ENCODE measurements at regions not wholly inside any gene's neighbourhood (a gene's known extent, or its start where the extent isn't known, plus 50 kb on each side); places are given as distances from the start of the nearest gene placed in this dataset.

GRCh38 chr12:20181416-20182180, 186.7 kb upstream of the PDE3A start:
- DNase-seq (ENCODE audit: low read depth in 2 of 2), result no peak

DNA sequence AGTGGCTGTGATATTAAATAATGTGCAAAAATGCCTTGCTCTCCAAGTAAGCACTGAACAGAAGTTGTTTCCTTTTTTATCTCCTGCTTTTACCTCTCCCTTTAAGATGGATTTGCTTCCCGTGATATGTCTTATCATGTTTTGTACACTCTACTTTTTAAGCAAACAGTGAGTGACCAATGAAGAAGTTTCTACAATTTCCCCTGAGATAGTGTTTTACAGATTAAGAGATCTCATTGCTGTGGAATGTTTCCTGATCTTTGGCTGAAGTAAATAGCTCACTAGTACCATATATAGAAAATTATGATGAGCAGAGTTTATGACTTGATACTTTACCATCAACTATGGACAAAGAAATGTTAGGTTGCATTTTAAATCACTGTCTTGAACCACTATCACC, 184.8 kb upstream of the PDE3A start:
- peak in 1 of 2 donors; percentile 27 for DNase-seq (ENCODE audit: low read depth in 2 of 2)

DNA sequence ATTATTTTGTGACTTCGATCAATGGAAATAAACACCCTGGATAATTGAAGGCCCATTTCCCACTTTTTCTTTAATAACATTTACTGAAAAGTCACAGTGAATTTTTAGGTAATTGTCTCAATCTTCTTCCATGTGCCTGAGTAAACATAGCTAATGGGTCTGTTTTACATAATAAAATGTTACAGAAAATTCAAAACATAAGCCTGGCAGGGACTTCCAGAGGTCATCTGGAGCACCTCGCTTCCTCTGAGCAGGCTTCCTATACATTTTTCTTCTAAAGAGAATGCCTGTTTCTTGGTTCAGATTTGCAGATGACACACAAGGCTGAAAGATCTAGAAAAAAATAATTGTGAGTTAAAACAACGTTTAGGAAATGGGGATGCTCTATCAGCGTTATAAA, 183.8 kb upstream of the PDE3A start:
- peak in 1 of 2 donors; percentile 62 for DNase-seq (ENCODE audit: low read depth in 2 of 2)

DNA sequence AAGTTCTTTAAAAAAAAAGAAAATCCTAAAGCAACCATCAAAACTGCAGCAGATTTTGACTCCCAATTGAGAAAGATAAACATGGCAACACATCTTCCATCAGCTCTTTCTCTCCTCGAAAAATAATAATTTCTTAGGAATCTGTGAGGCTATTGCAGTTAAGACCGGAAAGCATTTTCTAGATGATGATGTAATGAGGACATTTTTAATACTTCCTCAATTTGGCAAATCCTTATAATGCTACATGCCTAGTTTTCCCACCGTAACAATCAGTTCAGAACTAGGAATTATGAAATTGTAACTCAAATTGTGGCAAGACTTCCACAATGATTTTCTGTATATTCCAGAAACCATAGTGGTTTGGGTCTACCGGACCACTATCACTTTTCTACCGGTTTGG, 180.9 kb upstream of the PDE3A start:
- DNase-seq (ENCODE audit: low read depth in 2 of 2), result no peak

- DNase-seq (ENCODE audit: low read depth in 2 of 2), result no peak
Measured at GRCh38 chr12:20188930-20189653, 179.2 kb upstream of the PDE3A start.

- no peak for DNase-seq (ENCODE audit: low read depth in 2 of 2)
Measured at GRCh38 chr12:20189767-20190166, 178.6 kb upstream of the PDE3A start.

DNA sequence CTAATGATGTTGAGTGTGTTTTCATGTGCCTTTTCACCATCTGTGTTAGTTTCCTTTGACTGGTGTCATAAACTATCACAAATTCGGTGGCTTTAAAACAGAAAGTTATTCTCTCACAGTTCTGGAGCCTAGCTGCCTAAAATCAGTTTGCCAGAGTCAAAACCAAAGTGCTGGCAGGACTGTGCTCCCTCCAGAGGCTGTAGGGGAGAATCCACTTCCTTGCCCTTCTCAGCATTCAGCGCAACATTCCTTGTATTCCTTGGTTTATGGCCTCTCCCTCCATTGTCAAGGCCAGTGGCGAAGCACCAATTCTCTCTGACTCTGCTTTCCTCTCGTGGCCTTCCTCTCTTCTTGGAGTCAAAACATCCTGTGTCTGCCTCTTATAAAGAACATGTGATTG, 174.2 kb upstream of the PDE3A start:
- peak in 1 of 2 donors; percentile 29 for DNase-seq (ENCODE audit: low read depth in 2 of 2)

DNA sequence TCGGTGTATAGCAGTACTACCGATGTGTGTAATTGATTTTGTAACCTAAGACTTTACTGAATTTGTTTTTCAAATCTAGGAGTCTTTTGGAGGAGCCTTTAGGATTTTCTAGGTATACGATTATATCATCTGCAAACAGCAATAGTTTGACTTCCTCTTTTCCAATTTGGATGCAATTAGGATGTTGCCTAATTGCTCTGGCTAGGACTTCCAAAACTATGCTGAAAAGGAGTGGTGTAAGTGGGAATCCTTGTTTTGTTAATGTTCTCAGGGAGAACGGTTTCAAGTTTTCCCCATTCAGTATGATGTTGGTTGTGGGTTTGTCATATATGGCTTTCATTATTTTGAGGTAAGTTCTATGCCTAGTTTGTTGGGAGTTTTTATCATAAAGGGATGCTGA, 171.6 kb upstream of the PDE3A start:
- no peak for DNase-seq (ENCODE audit: low read depth in 2 of 2)

DNA sequence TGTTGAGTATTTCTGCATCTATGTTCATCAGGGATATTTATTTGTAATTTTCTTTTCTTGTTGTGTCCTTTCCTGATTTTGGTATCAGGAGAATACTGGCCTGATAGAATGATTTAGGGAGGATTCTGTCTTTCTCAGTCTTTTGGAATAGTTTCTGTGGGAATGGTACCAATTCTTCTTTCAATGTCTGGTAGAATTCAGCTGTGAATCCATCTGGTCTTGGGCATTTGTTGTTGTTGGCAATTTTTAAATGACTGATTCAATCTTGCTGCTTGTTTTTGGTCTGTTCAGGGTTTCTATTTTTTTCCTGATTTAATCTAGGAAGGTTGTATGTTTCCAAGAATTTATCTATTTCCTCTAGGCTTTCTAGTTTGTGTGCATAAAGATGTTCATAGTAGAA, 170.9 kb upstream of the PDE3A start:
- DNase-seq (ENCODE audit: low read depth in 2 of 2), result peak in 1 of 2 donors; percentile 52

GRCh38 chr12:20199780-20200179, 168.6 kb upstream of the PDE3A start:
- DNase-seq (ENCODE audit: low read depth in 2 of 2), result no peak

GRCh38 chr12:20201733-20202132, 166.6 kb upstream of the PDE3A start:
- no peak for DNase-seq (ENCODE audit: low read depth in 2 of 2)

DNA sequence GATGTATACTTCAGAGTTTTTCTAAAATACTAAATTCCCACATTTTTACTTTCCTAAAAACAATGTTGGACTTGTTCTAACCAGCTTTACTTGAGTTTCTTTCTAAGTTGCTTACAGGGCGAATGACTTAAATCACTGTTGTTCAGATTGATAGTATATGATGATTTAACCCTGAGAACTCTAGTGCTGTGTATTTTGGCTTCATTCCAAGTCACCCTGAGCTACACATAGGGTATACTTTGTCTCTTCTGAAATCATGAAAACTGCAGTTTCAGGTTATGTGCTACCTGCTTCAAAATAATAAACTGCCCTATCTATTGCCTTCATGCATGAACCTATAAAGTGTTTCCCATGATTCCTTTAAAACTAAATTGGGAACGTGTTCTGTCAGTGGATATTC, 162.5 kb upstream of the PDE3A start:
- peak in 1 of 2 donors; percentile 30 for DNase-seq (ENCODE audit: low read depth in 2 of 2)

DNA sequence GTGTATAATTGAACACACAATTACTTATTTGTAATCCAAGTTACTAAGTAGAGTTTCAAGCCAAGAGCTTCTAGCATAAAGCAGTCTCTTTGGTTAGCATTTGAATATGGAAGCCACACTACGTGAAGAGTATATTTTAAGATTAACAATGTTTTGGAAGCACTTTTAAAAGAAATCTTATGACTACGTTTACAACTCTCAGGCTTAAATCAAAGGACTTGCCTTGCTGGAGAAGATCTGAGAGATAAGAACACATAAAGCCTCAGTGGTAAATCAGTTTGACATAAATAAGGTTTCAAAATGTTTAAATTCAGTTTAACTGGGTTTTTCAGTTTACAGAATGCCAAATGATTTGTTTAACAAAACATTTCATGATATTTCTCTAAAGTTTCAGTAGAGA, 161.9 kb upstream of the PDE3A start:
- DNase-seq (ENCODE audit: low read depth in 2 of 2), result no peak

DNA sequence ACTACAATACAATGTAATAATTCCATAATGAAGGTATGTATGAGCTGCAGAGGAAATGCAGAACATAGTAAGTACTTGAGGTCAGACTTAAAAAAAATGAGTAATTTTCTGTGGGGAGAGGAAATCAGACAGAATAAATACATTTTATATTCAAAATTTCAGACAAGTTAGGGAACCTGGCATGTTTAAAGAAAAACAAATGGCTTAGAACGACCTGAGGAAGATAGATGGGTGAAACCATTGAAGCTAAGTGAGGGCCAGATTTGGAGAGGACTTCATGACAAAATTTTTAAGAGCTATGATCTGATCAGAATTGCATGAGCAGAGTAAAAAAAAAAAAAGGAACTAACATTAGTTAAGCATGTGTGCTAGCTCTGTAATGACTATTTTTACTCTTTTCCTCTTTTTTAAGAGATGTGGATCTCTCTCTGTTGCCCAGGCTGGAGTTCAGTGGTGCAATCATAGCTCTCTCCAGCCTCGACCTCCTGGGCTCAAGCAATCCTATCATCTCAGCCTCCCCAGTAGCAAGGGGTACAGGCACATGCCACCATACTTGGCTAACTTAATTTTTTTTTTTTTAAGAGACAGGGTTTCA, 157.6 kb upstream of the PDE3A start:
- DNase-seq (ENCODE audit: low read depth in 2 of 2), result no peak

GRCh38 chr12:20211541-20211940, 156.8 kb upstream of the PDE3A start:
- DNase-seq (ENCODE audit: low read depth in 2 of 2), result peak in 1 of 2 donors; percentile 2

DNA sequence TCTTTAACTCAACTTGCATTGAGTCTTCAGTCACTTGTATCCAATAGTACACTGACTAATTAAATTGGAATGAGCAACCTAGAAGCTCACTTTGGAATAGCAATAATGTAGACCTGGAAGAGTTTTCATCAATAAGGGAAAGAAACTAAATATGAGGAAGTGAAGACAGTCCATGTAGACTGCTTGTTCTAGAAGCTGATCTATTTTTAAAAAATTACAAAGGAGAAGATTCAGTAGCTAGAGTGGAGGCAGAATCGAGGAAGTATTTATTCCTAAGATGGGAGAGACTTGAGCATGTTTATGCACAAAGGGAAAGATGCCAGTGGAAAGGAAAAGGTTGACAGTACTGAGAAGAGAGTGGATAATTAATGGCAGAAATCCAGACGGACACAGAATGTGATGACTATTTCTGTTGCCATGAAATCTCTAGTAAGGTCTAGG, 156.3 kb upstream of the PDE3A start:
- peak in 1 of 2 donors; percentile 49 for DNase-seq (ENCODE audit: low read depth in 2 of 2)

- peak; percentile 95 to 98 for DNase-seq (ENCODE audit: low read depth in 2 of 2)
Measured at GRCh38 chr12:20212658-20213555, 155.4 kb upstream of the PDE3A start.

- peak; percentile 39 to 56 for DNase-seq (ENCODE audit: low read depth in 2 of 2)
Measured at GRCh38 chr12:20213723-20214625, 154.4 kb upstream of the PDE3A start.

DNA sequence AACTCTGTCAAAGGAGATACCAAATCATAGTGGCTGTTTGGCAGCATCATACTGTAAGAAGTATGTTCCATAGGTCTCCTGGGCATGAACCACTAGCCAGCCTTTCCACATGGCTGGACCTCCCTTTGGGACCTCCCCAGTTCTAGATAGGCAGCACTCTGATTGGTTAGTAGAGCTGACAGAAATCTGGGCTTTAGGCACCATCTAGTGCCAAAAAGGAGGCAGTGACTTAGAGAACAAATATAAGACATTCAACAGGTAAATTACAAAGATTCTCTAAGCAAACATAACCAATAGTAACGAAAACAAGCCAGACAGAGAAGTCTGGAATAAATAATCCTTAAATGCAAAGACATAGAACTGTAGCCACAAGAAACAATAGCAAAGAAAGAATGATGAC, 148.0 kb upstream of the PDE3A start:
- peak in 1 of 2 donors; percentile 73 for DNase-seq (ENCODE audit: low read depth in 2 of 2)

GRCh38 chr12:20232931-20233675, 135.2 kb upstream of the PDE3A start:
- no peak for DNase-seq (ENCODE audit: low read depth in 2 of 2)
